ENCODE measurements at regions not wholly inside any gene's neighbourhood (a gene's known extent, or its start where the extent isn't known, plus 50 kb on each side); places are given as distances from the start of the nearest gene placed in this dataset.

DNA sequence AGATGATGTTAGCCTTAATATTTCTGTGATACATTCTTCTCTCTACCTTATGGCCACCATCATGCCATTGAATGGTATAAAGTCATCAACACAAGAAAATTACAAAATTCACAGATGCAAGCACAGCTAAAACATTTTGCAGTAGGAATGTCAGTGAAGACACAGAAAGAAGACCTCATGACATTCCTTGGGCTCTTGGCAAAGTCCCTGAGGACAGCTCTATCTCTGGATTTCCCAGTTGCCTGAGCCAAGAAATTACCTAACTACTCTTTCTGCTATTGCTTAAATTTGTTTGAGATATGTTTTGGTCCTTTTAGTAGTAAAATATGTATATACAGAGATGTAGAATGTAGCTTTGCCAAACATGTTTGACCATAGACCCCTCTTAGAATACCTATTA is 201.0 kb upstream of the STXBP5 start:
- Histone ChIP-seq H3K4me3 (no peak overlapping the region), H2AFZ (ENCODE audit: control insufficient read depth, low read depth, low read length) (no peak overlapping the region), H3K27me3 (replicated peaks in 1 of 2; ENCODE audit: control insufficient read depth in 2 of 2, insufficient read depth in 2 of 2, low read length in 1 of 2) (no peaks in the 10 kb centered on the region), H3K79me2 (ENCODE audit: control insufficient read depth, insufficient read depth, low read length) (no peaks in the 10 kb centered on the region), H3K36me3 (ENCODE audit: control insufficient read depth in 2 of 2, insufficient read depth in 2 of 2, low read length in 1 of 2) (no peaks in the 10 kb centered on the region), H3K4me1 (ENCODE audit: control insufficient read depth, insufficient read depth, low read length) (no peaks in the 10 kb centered on the region), H3K9me3 (replicated peaks; ENCODE audit: control insufficient read depth, insufficient read depth, low read length) (no peaks in the 10 kb centered on the region), H3K27ac (ENCODE audit: control insufficient read depth, insufficient read depth) (no peak overlapping the region), H3K9ac (ENCODE audit: control insufficient read depth, insufficient read depth, low read length) (no peak overlapping the region), H3K4me2 (ENCODE audit: control insufficient read depth, insufficient read depth) (no peak overlapping the region), H4K20me1 (ENCODE audit: control insufficient read depth, insufficient read depth) (0 out of 2 replicates have a peak, but pooled peaks cover 3% of the 10 kb centered on the region)
- in situ Hi-C loops (cut with MboI): no loop called here
- ATAC-seq: no peak
- FAIRE-seq: no peak
- no peak for TF ChIP-seq RFX5 (IDR thresholded peaks at IDR 0.05; ENCODE audit: low read depth, low read length)
- TF ChIP-seq, protein P1, sequence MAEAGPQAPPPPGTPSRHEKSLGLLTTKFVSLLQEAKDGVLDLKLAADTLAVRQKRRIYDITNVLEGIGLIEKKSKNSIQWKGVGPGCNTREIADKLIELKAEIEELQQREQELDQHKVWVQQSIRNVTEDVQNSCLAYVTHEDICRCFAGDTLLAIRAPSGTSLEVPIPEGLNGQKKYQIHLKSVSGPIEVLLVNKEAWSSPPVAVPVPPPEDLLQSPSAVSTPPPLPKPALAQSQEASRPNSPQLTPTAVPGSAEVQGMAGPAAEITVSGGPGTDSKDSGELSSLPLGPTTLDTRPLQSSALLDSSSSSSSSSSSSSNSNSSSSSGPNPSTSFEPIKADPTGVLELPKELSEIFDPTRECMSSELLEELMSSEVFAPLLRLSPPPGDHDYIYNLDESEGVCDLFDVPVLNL (IDR thresholded peaks at IDR 0.05; ENCODE audit: low read depth, low read length): no peak
- no peak for TF ChIP-seq MEF2A (IDR thresholded peaks at IDR 0.05; ENCODE audit: insufficient read depth, low read depth, low read length)
- TF ChIP-seq, protein P2, sequence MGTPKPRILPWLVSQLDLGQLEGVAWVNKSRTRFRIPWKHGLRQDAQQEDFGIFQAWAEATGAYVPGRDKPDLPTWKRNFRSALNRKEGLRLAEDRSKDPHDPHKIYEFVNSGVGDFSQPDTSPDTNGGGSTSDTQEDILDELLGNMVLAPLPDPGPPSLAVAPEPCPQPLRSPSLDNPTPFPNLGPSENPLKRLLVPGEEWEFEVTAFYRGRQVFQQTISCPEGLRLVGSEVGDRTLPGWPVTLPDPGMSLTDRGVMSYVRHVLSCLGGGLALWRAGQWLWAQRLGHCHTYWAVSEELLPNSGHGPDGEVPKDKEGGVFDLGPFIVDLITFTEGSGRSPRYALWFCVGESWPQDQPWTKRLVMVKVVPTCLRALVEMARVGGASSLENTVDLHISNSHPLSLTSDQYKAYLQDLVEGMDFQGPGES (IDR thresholded peaks at IDR 0.05): no peak
- TF ChIP-seq SUPT20H (IDR thresholded peaks at IDR 0.05; ENCODE audit: borderline replicate concordance, control insufficient read depth, low read depth, low read length): no peak
- TF ChIP-seq HCFC1 (IDR thresholded peaks at IDR 0.05; ENCODE audit: low read length): no peak
- TF ChIP-seq, protein P3, sequence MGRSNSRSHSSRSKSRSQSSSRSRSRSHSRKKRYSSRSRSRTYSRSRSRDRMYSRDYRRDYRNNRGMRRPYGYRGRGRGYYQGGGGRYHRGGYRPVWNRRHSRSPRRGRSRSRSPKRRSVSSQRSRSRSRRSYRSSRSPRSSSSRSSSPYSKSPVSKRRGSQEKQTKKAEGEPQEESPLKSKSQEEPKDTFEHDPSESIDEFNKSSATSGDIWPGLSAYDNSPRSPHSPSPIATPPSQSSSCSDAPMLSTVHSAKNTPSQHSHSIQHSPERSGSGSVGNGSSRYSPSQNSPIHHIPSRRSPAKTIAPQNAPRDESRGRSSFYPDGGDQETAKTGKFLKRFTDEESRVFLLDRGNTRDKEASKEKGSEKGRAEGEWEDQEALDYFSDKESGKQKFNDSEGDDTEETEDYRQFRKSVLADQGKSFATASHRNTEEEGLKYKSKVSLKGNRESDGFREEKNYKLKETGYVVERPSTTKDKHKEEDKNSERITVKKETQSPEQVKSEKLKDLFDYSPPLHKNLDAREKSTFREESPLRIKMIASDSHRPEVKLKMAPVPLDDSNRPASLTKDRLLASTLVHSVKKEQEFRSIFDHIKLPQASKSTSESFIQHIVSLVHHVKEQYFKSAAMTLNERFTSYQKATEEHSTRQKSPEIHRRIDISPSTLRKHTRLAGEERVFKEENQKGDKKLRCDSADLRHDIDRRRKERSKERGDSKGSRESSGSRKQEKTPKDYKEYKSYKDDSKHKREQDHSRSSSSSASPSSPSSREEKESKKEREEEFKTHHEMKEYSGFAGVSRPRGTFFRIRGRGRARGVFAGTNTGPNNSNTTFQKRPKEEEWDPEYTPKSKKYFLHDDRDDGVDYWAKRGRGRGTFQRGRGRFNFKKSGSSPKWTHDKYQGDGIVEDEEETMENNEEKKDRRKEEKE (IDR thresholded peaks at IDR 0.05): no peak
- TF ChIP-seq IKZF1 (conservative IDR thresholded peaks at IDR 0.05): no peak
- TF ChIP-seq PML (IDR thresholded peaks at IDR 0.05; ENCODE audit: low read length): no peak
- no peak for TF ChIP-seq ASH2L (IDR thresholded peaks at IDR 0.05; ENCODE audit: borderline replicate concordance, low read depth)
- no peak for TF ChIP-seq NFXL1 (IDR thresholded peaks at IDR 0.05; ENCODE audit: borderline replicate concordance)
- TF ChIP-seq BRCA1 (IDR thresholded peaks at IDR 0.05; ENCODE audit: low read depth, low read length): no peak
- TF ChIP-seq EZH2 (IDR thresholded peaks at IDR 0.05; ENCODE audit: borderline replicate concordance, control insufficient read depth, low read depth, low read length): no peak
- TF ChIP-seq ETV6 (conservative IDR thresholded peaks at IDR 0.05 in 1 of 2, IDR thresholded peaks at IDR 0.05 in 1 of 2; ENCODE audit: borderline replicate concordance in 1 of 2, low read depth in 1 of 2): no peak
- intact Hi-C loops (cut with micrococcal nuclease; ENCODE audit: unreplicated experiment): no loop called here
- DNase-seq (ENCODE audit: low read depth, low spot score): no peak
- ChIA-PET POLR2A (no interaction called here), CTCF (no interaction called here), SMC1A (ENCODE audit: uncharacterized antibody, unreplicated experiment) (no interaction called here), RAD21 (ENCODE audit: unreplicated experiment) (no interaction called here)
- BruUV-seq (replicated peaks): no TSS peak

Measured in GM12878 (cell line).